Panc1 (cell line): ENCODE measurements at regions not wholly inside any gene's neighbourhood (a gene's known extent, or its start where the extent isn't known, plus 50 kb on each side); places are given as distances from the start of the nearest gene placed in this dataset.

ENCODE experiments used
- ATAC-seq: fragments of 200-7000 bp; cut with Tn5 transposase; 2 replicates; pipeline ENCODE4 v1.9.1; 2020; ENCODE audit warnings: mild to moderate bottlenecking, moderate library complexity
- BruUV-seq: library from RNA; stranded (reverse); fragments of 400-500 nt; replicated peaks from 2 replicates; lab custom pipeline; 2021; lab: Mats Ljungman, UMichigan
- CTCF ChIA-PET: fragments of 300-600 bp; sonication (Branson Sonifier 250); formaldehyde crosslinking; loops from one replicate; lab custom pipeline; 2022; ENCODE audit warnings: antibody characterized with exemption; lab: Charles Lee
- POLR2A ChIA-PET: fragments of 300-600 bp; sonication (Branson Sonifier 250); formaldehyde crosslinking; loops from one replicate; lab custom pipeline; 2022; ENCODE audit warnings: antibody characterized with exemption; lab: Charles Lee
- DNase-seq: peaks from one replicate; pipeline ENCODE4 v3.0.0-alpha.2; 2010; ENCODE audit warnings: low read depth, low spot score
- H3K27ac ChIP-seq: 2 replicates; pipeline ENCODE4 v1.5.1; 2011; ENCODE audit warnings: mild to moderate bottlenecking, low read length, inconsistent platforms
- H3K27me3 ChIP-seq: fragments of 200-500 bp; sonication (Bioruptor generic); 2 replicates; pipeline ENCODE4 v1.6.0; 2014; ENCODE audit warnings: low read length, inconsistent platforms; ENCODE audit not compliant: control insufficient read depth, insufficient read depth
- H3K36me3 ChIP-seq: fragments of 200-500 bp; sonication (Bioruptor generic); 2 replicates; pipeline ENCODE4 v1.5.1; 2014; ENCODE audit warnings: inconsistent platforms, mild to moderate bottlenecking, low read length, moderate library complexity; ENCODE audit not compliant: control insufficient read depth, insufficient read depth
- H3K4me1 ChIP-seq: 2 replicates; pipeline ENCODE4 v1.5.1; 2011; ENCODE audit warnings: inconsistent platforms, mild to moderate bottlenecking, low read length, moderate library complexity; ENCODE audit not compliant: control insufficient read depth, insufficient read depth
- H3K4me3 ChIP-seq, 2 experiments: 2 replicates each; pipeline ENCODE4 v1.5.1; 2011 to 2012; ENCODE audit warnings: low read depth in 2 of 2, low read length in 2 of 2, mild to moderate bottlenecking in 2 of 2, inconsistent platforms in 1 of 2, moderate library complexity in 1 of 2
- H3K9me3 ChIP-seq: fragments of 200-500 bp; sonication (Bioruptor generic); 2 replicates; pipeline ENCODE4 v1.5.1; 2014; ENCODE audit warnings: low read depth, mild to moderate bottlenecking, inconsistent platforms, low read length, moderate library complexity; ENCODE audit not compliant: control insufficient read depth, insufficient read depth
- CTCF ChIP-seq: fragments of 450-650 bp; IDR thresholded peaks from 2 replicates; pipeline ENCODE4 v1.5.1; 2017; ENCODE audit warnings: mild to moderate bottlenecking
- POLR2AphosphoS5 ChIP-seq: IDR thresholded peaks from 2 replicates; pipeline ENCODE4 v1.6.1; 2012; ENCODE audit warnings: mild to moderate bottlenecking, low read depth, low read length, moderate library complexity
- REST ChIP-seq, 2 experiments: IDR thresholded peaks; 2 replicates each; pipeline ENCODE4 v1.6.1; 2011 to 2012; ENCODE audit warnings: low read depth in 2 of 2, control low read depth in 1 of 2, low read length in 1 of 2, mild to moderate bottlenecking in 1 of 2, moderate library complexity in 1 of 2; ENCODE audit not compliant: insufficient read depth in 1 of 2
- SIN3A ChIP-seq: IDR thresholded peaks from 2 replicates; pipeline ENCODE4 v1.6.1; 2012; ENCODE audit warnings: low read depth, mild to moderate bottlenecking, low read length, moderate library complexity, borderline replicate concordance; ENCODE audit not compliant: insufficient read depth
- TCF7L2 ChIP-seq: IDR thresholded peaks from 2 replicates; pipeline ENCODE4 v1.6.1; 2011; ENCODE audit warnings: mild to moderate bottlenecking, low read depth, low read length, inconsistent platforms
- in situ Hi-C: cut with HindIII; loops from 2 replicates; pipeline ENCODE4 v1.10.0; 2016; ENCODE audit warnings: low sequenced_read_pairs, low pct_unique_long_range_greater_than_20kb
- intact Hi-C: fragments of 100-400 bp; cut with micrococcal nuclease; formaldehyde crosslinking; loops from one replicate; pipeline ENCODE4 v1.10.0; 2022; ENCODE audit not compliant: unreplicated experiment

- BruUV-seq = no TSS peak
- Histone ChIP-seq H3K27me3 (no peaks in the 10 kb centered on the region), H3K36me3 (no peaks in the 10 kb centered on the region), H3K4me3 (no peak overlapping the region), H3K9me3 (no peaks in the 10 kb centered on the region), H3K27ac (no peak overlapping the region), H3K4me1 (no peaks in the 10 kb centered on the region)
- no peak for TF ChIP-seq REST (IDR thresholded peaks at IDR 0.05; ENCODE audit: insufficient read depth in 1 of 2, low read depth in 2 of 2, low read length in 1 of 2)
- no peak for TF ChIP-seq TCF7L2
- TF ChIP-seq POLR2AphosphoS5 = no peak
- no peak for TF ChIP-seq CTCF
- no peak for TF ChIP-seq SIN3A
- no peak for ATAC-seq
- ChIA-PET POLR2A (no interaction called here), CTCF (no interaction called here)
- intact Hi-C loops = no loop called here
- in situ Hi-C loops = no loop called here
- DNase-seq = no peak
Measured at GRCh38 chr4:127012549-127012948, 620.2 kb upstream of the INTU start.

- BruUV-seq = no TSS peak
- Histone ChIP-seq H3K36me3 (no peaks in the 10 kb centered on the region), H3K27ac (no peak overlapping the region), H3K4me3 (no peak overlapping the region), H3K9me3 (no peaks in the 10 kb centered on the region), H3K4me1 (no peaks in the 10 kb centered on the region), H3K27me3 (no peaks in the 10 kb centered on the region)
- CTCF ChIA-PET = no interaction called here
- intact Hi-C loops = no loop called here
- no peak for ATAC-seq
- TF ChIP-seq TCF7L2 (no peak), SIN3A (no peak), POLR2AphosphoS5 (no peak), CTCF (no peak)
- POLR2A ChIA-PET = no interaction called here
- in situ Hi-C loops = no loop called here
- no peak for DNase-seq
Measured at GRCh38 chr4:127015667-127016117, 617.1 kb upstream of the INTU start.
